Glomerular visceral epithelial cell (primary cell): ENCODE measurements at regions not wholly inside any gene's neighbourhood (a gene's known extent, or its start where the extent isn't known, plus 50 kb on each side); places are given as distances from the start of the nearest gene placed in this dataset.
"Not testable (repeated sequence)": the region's sequence is repeated elsewhere in the genome, so short reads cannot be mapped to it uniquely, and the experiment has no call there.

Source experiments
- DNase-seq: peaks from one replicate; pipeline ENCODE4 v3.0.0-alpha.2; 2016; ENCODE audit errors: extremely low spot score

- peak; percentile 24 for DNase-seq
These were observed 52.7 kb downstream of the KCNA5 start for GRCh38 chr12:5096241-5096924.

GRCh38 chr12:5097786-5098185 is 54.1 kb downstream of the KCNA5 start:
- DNase-seq = no peak

- no peak for DNase-seq
These were observed 55.5 kb downstream of the KCNA5 start for GRCh38 chr12:5099136-5099535.

GRCh38 chr12:5099591-5099990 is 55.9 kb downstream of the KCNA5 start:
- no peak for DNase-seq

GRCh38 chr12:5101686-5102085 is 58.0 kb downstream of the KCNA5 start:
- DNase-seq = no peak

GRCh38 chr12:5102261-5102789 is 58.6 kb downstream of the KCNA5 start:
- no peak for DNase-seq

GRCh38 chr12:5102806-5103205 is 59.1 kb downstream of the KCNA5 start:
- DNase-seq = no peak

GRCh38 chr12:5110345-5110744 is 66.7 kb downstream of the KCNA5 start:
- no peak for DNase-seq

GRCh38 chr12:5114436-5114835 is 70.8 kb downstream of the KCNA5 start:
- DNase-seq = no peak

- not testable (repeated sequence) for DNase-seq
These were observed 78.1 kb downstream of the KCNA5 start for GRCh38 chr12:5121784-5122183.

GRCh38 chr12:5122256-5122831 is 78.7 kb downstream of the KCNA5 start:
- DNase-seq = not testable (repeated sequence)

- peak; percentile 1 for DNase-seq
These were observed 80.2 kb downstream of the KCNA5 start for GRCh38 chr12:5123921-5124320.

- no peak for DNase-seq
These were observed 80.7 kb downstream of the KCNA5 start for GRCh38 chr12:5124401-5124800.

GRCh38 chr12:5134861-5135525 is 91.3 kb downstream of the KCNA5 start:
- no peak for DNase-seq

GRCh38 chr12:5138256-5138655 is 94.6 kb downstream of the KCNA5 start:
- DNase-seq = no peak

GRCh38 chr12:5138845-5139244 is 95.2 kb downstream of the KCNA5 start:
- DNase-seq = no peak

- DNase-seq = no peak
These were observed 96.1 kb downstream of the KCNA5 start for GRCh38 chr12:5139751-5140150.

GRCh38 chr12:5140190-5140589 is 96.5 kb downstream of the KCNA5 start:
- no peak for DNase-seq

- no peak for DNase-seq
These were observed 105.2 kb downstream of the KCNA5 start for GRCh38 chr12:5148880-5149279.

GRCh38 chr12:5154091-5154490 is 110.4 kb downstream of the KCNA5 start:
- no peak for DNase-seq

GRCh38 chr12:5155866-5156265 is 112.2 kb downstream of the KCNA5 start:
- DNase-seq = no peak

GRCh38 chr12:5160827-5161226 is 117.1 kb downstream of the KCNA5 start:
- DNase-seq = no peak

GRCh38 chr12:5163661-5164060 is 120.0 kb downstream of the KCNA5 start:
- no peak for DNase-seq
